ENCODE measurements at regions not wholly inside any gene's neighbourhood (a gene's known extent, or its start where the extent isn't known, plus 50 kb on each side); places are given as distances from the start of the nearest gene placed in this dataset.

GRCh38 chr12:118748478-118749380 lies 232.6 kb upstream of the SRRM4 start:
- DNase-seq (ENCODE audit: insufficient read length, low spot score): no peak
- FAIRE-seq: no peak

- DNase-seq (ENCODE audit: insufficient read length, low spot score) (no peak), FAIRE-seq (no peak)
These were observed 231.7 kb upstream of the SRRM4 start for GRCh38 chr12:118749646-118750045.

GRCh38 chr12:118750666-118751065 lies 230.7 kb upstream of the SRRM4 start:
- no peak for DNase-seq (ENCODE audit: insufficient read length, low spot score)
- no peak for FAIRE-seq

- DNase-seq (ENCODE audit: insufficient read length, low spot score) (no peak), FAIRE-seq (no peak)
These were observed 230.0 kb upstream of the SRRM4 start for GRCh38 chr12:118751355-118751754.

- FAIRE-seq: no peak
- DNase-seq (ENCODE audit: insufficient read length, low spot score): no peak
These were observed 220.7 kb upstream of the SRRM4 start for GRCh38 chr12:118760623-118761022.

GRCh38 chr12:118763234-118763633 lies 218.1 kb upstream of the SRRM4 start:
- no peak for FAIRE-seq

GRCh38 chr12:118773956-118774723 lies 207.2 kb upstream of the SRRM4 start:
- FAIRE-seq (no peak), DNase-seq (ENCODE audit: insufficient read length, low spot score) (no peak)

More at GRCh38 chr12:118763234-118763633, 218.1 kb upstream of the SRRM4 start:
- no peak for DNase-seq (ENCODE audit: insufficient read length, low spot score)

GRCh38 chr12:118777504-118777903 lies 203.8 kb upstream of the SRRM4 start:
- FAIRE-seq: no peak
- DNase-seq (ENCODE audit: insufficient read length, low spot score): no peak

- FAIRE-seq: no peak
- DNase-seq (ENCODE audit: insufficient read length, low spot score): no peak
These were observed 203.3 kb upstream of the SRRM4 start for GRCh38 chr12:118778077-118778476.

- no peak for FAIRE-seq
These were observed 200.4 kb upstream of the SRRM4 start for GRCh38 chr12:118780939-118781338.

GRCh38 chr12:118781692-118782091 lies 199.6 kb upstream of the SRRM4 start:
- FAIRE-seq: no peak
- DNase-seq (ENCODE audit: insufficient read length, low spot score): no peak

More at GRCh38 chr12:118780939-118781338, 200.4 kb upstream of the SRRM4 start:
- DNase-seq (ENCODE audit: insufficient read length, low spot score): no peak

GRCh38 chr12:118783703-118784102 lies 197.6 kb upstream of the SRRM4 start:
- FAIRE-seq: no peak
- DNase-seq (ENCODE audit: insufficient read length, low spot score): no peak

GRCh38 chr12:118790578-118790977 lies 190.8 kb upstream of the SRRM4 start:
- no peak for FAIRE-seq

GRCh38 chr12:118813778-118814357 lies 167.5 kb upstream of the SRRM4 start:
- DNase-seq (ENCODE audit: insufficient read length, low spot score) (no peak), FAIRE-seq (no peak)

More at GRCh38 chr12:118790578-118790977, 190.8 kb upstream of the SRRM4 start:
- no peak for DNase-seq (ENCODE audit: insufficient read length, low spot score)

GRCh38 chr12:118816296-118816695 lies 165.0 kb upstream of the SRRM4 start:
- no peak for FAIRE-seq
- no peak for DNase-seq (ENCODE audit: insufficient read length, low spot score)

- DNase-seq (ENCODE audit: insufficient read length, low spot score): no peak
- no peak for FAIRE-seq
These were observed 159.9 kb upstream of the SRRM4 start for GRCh38 chr12:118821386-118821925.

- no peak for FAIRE-seq
- no peak for DNase-seq (ENCODE audit: insufficient read length, low spot score)
These were observed 158.8 kb upstream of the SRRM4 start for GRCh38 chr12:118822512-118822911.

GRCh38 chr12:118827047-118827446 lies 154.3 kb upstream of the SRRM4 start:
- DNase-seq (ENCODE audit: insufficient read length, low spot score) (no peak), FAIRE-seq (no peak)

GRCh38 chr12:118827606-118828005 lies 153.7 kb upstream of the SRRM4 start:
- DNase-seq (ENCODE audit: insufficient read length, low spot score): no peak
- FAIRE-seq: no peak

GRCh38 chr12:118830296-118830695 lies 151.0 kb upstream of the SRRM4 start:
- DNase-seq (ENCODE audit: insufficient read length, low spot score) (no peak), FAIRE-seq (no peak)

GRCh38 chr12:118835926-118836325 lies 145.4 kb upstream of the SRRM4 start:
- FAIRE-seq (no peak), DNase-seq (ENCODE audit: insufficient read length, low spot score) (no peak)

Data from HTR-8/SVneo (cell line).